ENCODE measurements at regions not wholly inside any gene's neighbourhood (a gene's known extent, or its start where the extent isn't known, plus 50 kb on each side); places are given as distances from the start of the nearest gene placed in this dataset.
"Not testable (repeated sequence)": the region's sequence is repeated elsewhere in the genome, so short reads cannot be mapped to it uniquely, and the experiment has no call there.

DNA sequence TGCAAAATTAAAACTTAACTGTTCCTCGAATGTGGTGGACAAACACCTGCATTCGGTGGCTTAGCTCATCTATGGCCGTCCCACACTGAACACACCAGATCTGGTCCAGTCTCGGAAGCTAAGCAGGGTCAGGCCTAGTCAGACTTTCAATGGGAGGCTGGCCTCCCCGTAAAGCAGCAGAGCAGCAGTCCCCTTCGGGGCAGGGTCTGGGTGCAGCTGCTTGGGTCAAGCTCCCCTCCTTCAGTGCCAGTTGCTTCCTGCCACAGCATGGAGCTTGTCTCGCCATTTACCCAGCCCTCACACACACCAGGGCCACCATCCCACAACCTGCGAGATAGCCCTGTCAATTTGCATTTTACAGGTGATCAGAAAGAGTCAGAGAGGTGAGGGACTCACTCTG lies 93.2 kb downstream of the TUBA3C start:
- no peak for DNase-seq (ENCODE audit: low read depth)
- TF ChIP-seq, protein P1, sequence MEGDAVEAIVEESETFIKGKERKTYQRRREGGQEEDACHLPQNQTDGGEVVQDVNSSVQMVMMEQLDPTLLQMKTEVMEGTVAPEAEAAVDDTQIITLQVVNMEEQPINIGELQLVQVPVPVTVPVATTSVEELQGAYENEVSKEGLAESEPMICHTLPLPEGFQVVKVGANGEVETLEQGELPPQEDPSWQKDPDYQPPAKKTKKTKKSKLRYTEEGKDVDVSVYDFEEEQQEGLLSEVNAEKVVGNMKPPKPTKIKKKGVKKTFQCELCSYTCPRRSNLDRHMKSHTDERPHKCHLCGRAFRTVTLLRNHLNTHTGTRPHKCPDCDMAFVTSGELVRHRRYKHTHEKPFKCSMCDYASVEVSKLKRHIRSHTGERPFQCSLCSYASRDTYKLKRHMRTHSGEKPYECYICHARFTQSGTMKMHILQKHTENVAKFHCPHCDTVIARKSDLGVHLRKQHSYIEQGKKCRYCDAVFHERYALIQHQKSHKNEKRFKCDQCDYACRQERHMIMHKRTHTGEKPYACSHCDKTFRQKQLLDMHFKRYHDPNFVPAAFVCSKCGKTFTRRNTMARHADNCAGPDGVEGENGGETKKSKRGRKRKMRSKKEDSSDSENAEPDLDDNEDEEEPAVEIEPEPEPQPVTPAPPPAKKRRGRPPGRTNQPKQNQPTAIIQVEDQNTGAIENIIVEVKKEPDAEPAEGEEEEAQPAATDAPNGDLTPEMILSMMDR (IDR thresholded peaks at IDR 0.05; ENCODE audit: insufficient read depth, low read depth, low read length) = no peak
- no peak overlapping the region for H3K4me3 ChIP-seq (ENCODE audit: low read depth, low read length)

DNA sequence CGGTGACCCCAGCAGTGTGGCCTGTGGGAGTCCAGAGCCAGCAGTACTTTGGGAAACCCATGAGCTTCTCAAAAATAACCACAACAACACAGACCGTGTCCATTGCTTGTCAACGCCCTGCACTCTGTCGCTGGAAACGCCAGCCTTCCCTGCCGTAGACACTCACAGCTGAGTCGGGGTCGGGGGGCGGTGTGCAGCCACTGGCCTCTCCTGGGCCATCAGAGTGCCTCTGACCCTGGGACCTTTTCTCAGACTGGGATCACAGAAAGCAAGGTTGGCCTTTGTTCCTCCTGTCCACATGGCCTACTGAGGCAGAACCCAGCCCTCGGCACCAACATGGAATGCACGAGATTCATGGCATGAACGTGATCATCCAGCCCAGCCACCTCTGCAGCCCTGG lies 95.7 kb downstream of the TUBA3C start:
- TF ChIP-seq, protein P1 (IDR thresholded peaks at IDR 0.05; ENCODE audit: insufficient read depth, low read depth, low read length) = no peak
- DNase-seq (ENCODE audit: low read depth) = no peak
- H3K4me3 ChIP-seq (ENCODE audit: low read depth, low read length) = no peak overlapping the region

DNA sequence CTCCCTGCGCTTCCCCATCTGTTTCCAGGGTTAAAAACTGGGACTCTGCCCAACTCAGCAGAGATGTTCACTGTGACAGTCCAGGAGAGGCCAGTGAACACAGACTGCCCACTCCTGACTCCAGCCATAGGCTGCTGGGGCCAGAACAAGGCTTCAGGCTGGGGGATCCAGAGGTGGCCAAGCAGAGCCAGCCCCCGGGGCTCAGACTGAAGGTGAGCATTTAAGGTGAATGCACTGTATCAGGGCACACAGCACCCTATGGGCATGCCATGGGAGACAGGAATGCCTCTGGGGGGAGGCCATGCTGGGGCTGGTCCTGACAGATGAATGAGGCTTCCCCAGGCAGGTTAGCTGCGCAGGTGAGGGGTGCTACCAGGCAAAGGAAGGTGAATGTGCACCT lies 96.4 kb downstream of the TUBA3C start:
- TF ChIP-seq, protein P1 (IDR thresholded peaks at IDR 0.05; ENCODE audit: insufficient read depth, low read depth, low read length) = no peak
- no peak overlapping the region for H3K4me3 ChIP-seq (ENCODE audit: low read depth, low read length)
- no peak for DNase-seq (ENCODE audit: low read depth)

DNA sequence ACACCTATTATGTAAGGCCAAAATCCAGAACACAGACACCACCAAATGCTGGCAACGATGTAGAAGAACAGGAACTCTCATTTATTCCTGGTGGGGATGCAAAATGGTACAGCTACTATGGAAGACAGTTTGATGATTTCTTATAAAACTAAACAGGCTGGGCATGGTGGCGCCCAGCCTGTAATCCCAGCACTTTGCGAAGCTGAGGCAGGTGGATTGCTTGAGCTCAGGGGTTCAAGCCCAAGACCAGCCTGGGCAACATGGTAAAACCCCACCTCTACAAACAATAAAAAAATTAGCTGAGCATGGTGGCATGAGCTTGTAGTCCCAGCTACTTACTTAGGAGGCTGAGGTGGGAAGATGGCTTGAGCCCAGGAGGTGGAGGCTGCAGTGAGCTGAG lies 98.3 kb downstream of the TUBA3C start:
- TF ChIP-seq, protein P1 (IDR thresholded peaks at IDR 0.05; ENCODE audit: insufficient read depth, low read depth, low read length) = no peak
- no peak overlapping the region for H3K4me3 ChIP-seq (ENCODE audit: low read depth, low read length)
- no peak for DNase-seq (ENCODE audit: low read depth)

DNA sequence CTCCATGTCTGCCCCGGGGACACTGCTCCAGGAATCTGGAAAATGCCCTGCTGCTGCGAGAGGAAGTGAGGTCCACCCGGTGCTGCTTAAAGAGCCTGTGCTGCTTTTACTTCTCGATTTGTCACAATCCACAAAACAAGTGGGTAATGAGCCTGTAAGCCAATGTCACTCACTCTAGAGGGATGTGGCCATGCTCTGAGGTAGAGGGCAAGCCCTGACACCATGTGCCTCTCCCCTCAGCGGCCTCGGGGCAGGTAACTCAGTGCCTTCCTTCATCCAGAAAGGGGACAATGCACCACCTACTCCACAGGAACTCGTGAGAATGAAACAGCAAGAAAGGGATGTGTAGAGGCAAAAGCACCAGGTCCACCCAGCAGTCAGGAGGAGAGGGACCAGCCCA lies 106.2 kb downstream of the TUBA3C start:
- no peak overlapping the region for H3K4me3 ChIP-seq (ENCODE audit: low read depth, low read length)
- DNase-seq (ENCODE audit: low read depth) = no peak
- TF ChIP-seq, protein P1 (IDR thresholded peaks at IDR 0.05; ENCODE audit: insufficient read depth, low read depth, low read length) = no peak

DNA sequence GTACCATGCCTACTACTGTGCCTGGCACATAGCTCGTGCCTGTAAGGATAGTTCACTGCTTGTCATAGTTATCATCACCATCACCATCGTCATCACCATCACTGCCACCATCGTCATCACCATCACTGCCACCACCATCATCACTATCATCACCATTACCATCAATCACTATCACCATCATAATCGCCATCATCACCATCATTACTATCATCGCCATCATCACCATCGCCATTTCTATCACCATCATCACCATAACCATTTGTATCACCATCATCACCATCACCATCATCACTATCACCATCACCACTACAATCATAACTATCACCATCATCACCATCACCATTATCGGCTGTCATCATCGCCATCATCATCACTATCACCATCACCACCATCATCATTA lies 107.1 kb downstream of the TUBA3C start:
- TF ChIP-seq, protein P1 (IDR thresholded peaks at IDR 0.05; ENCODE audit: insufficient read depth, low read depth, low read length) = no peak
- no peak overlapping the region for H3K4me3 ChIP-seq (ENCODE audit: low read depth, low read length)
- no peak for DNase-seq (ENCODE audit: low read depth)

DNA sequence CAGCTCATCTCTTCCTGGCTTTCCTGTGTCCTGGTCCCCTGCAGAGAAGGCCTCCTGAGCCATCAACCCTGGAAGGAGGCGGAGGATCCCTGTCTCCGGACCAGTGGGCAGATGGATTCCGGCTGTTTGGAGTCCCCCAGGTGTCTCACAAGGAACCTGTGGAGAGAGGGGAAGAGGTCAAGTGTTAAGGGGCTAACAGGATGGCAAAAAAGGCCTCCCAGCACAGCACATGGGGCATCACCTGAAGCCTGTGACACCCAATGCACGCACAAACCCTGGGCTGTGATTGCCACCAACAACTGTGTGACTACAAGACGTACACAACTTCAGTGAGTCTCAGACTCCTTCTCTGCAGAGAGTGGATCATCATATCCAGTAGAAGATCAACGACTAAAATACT lies 107.5 kb downstream of the TUBA3C start:
- not testable (repeated sequence) for H3K4me3 ChIP-seq (ENCODE audit: low read depth, low read length)

DNA sequence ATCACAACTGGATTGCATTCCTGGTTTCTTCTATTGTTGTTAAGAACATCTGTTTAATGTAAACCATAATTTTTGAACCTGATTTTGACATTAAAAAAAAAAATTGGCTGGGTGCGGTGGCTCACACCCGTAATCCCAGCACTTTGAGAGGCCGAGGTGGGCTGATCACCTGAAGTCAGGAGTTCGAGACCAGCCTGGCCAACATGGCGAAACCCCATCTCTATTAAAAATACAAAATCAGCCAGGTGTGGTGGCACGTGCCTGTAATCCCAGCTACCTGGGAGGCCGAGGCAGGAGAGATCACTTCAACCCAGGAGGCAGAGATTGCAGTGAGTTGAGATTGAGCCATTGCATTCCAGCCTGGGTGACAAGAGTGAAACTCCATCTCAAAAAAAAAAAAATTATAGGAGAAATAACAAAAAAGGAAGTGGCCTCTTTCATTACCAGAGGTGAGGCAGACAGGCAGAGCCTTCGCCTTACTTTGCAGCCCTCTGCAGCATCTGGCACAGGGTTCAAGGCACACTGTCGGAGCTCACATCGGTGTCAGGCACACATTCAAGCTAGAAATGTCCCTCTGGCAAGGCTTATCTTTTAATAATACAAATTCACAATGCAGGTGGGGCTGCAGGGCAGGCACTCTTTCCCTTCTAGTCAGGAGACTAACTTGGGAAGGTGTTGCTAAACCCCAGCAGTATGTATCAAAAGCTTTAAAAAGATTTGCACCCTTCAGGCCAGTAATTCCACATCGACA lies 108.5 kb downstream of the TUBA3C start:
- not testable (repeated sequence) for DNase-seq (ENCODE audit: low read depth)

More for the DNA sequence above, 107.5 kb downstream of the TUBA3C start:
- not testable (repeated sequence) for DNase-seq (ENCODE audit: low read depth)

More for the DNA sequence above, 108.5 kb downstream of the TUBA3C start:
- H3K4me3 ChIP-seq (ENCODE audit: low read depth, low read length) = not testable (repeated sequence)

Data from fibroblast of villous mesenchyme (primary cell).